Chondrocyte (in vitro differentiated cells): ENCODE measurements at regions not wholly inside any gene's neighbourhood (a gene's known extent, or its start where the extent isn't known, plus 50 kb on each side); places are given as distances from the start of the nearest gene placed in this dataset.

Experiments used
- DNase-seq: peaks from one replicate; pipeline ENCODE4 v3.0.0; 2021; ENCODE audit warnings: mixed read lengths, low spot score
- H3K27ac Mint-ChIP-seq: one replicate; pipeline ENCODE4 v1.8.0; 2021; ENCODE audit warnings: mild to moderate bottlenecking, moderate library complexity, mixed read lengths; ENCODE audit not compliant: unreplicated experiment
- H3K27me3 Mint-ChIP-seq: 2 replicates; pipeline ENCODE4 v1.8.0; 2021; ENCODE audit warnings: low read depth, mixed read lengths
- H3K36me3 Mint-ChIP-seq: 2 replicates; pipeline ENCODE4 v1.8.0; 2021; ENCODE audit warnings: low read depth, mixed read lengths
- H3K4me1 Mint-ChIP-seq: 2 replicates; pipeline ENCODE4 v1.8.0; 2021; ENCODE audit warnings: low read depth, mild to moderate bottlenecking, mixed read lengths
- H3K4me3 Mint-ChIP-seq: one replicate; pipeline ENCODE4 v1.8.0; 2021; ENCODE audit warnings: mild to moderate bottlenecking, moderate library complexity, mixed read lengths; ENCODE audit not compliant: unreplicated experiment
- H3K9me3 Mint-ChIP-seq: 2 replicates; pipeline ENCODE4 v1.8.0; 2021; ENCODE audit warnings: low read depth, mixed read lengths
- CTCF ChIP-seq: fragments of 200-600 bp; sonication (generic); IDR thresholded peaks from 2 replicates; pipeline ENCODE4 v1.5.0; 2021; ENCODE audit warnings: antibody characterized with exemption, mild to moderate bottlenecking, moderate library complexity

GRCh38 chr6:134816780-134817179 lies 133.1 kb downstream of the ALDH8A1 start:
- Mint-ChIP-seq H3K36me3 (no peaks in the 10 kb centered on the region), H3K4me3 (no peak overlapping the region)
- no peak for DNase-seq

GRCh38 chr6:134816300-134816699 lies 133.6 kb downstream of the ALDH8A1 start:
- peaks cover 9% of the 10 kb centered on the region for H3K4me1 Mint-ChIP-seq
- no peaks in the 10 kb centered on the region for H3K9me3 Mint-ChIP-seq
- no peak overlapping the region for H3K4me3 Mint-ChIP-seq
- no peak for TF ChIP-seq CTCF
- H3K36me3 Mint-ChIP-seq: no peaks in the 10 kb centered on the region
- H3K27ac Mint-ChIP-seq: no peak overlapping the region
- H3K27me3 Mint-ChIP-seq: no peaks in the 10 kb centered on the region
- DNase-seq: no peak

More at GRCh38 chr6:134816780-134817179, 133.1 kb downstream of the ALDH8A1 start:
- Mint-ChIP-seq H3K27me3 (no peaks in the 10 kb centered on the region), H3K27ac (no peak overlapping the region), H3K9me3 (no peaks in the 10 kb centered on the region), H3K4me1 (peaks cover 13% of the 10 kb centered on the region)
- no peak for TF ChIP-seq CTCF

GRCh38 chr6:134814076-134814695 lies 135.7 kb downstream of the ALDH8A1 start:
- H3K4me1 Mint-ChIP-seq: peaks cover 21% of the 10 kb centered on the region

GRCh38 chr6:134813146-134813545 lies 136.8 kb downstream of the ALDH8A1 start:
- no peaks in the 10 kb centered on the region for H3K27me3 Mint-ChIP-seq
- no peak for DNase-seq

More at GRCh38 chr6:134814076-134814695, 135.7 kb downstream of the ALDH8A1 start:
- no peak for TF ChIP-seq CTCF
- H3K9me3 Mint-ChIP-seq: peaks cover 3% of the 10 kb centered on the region
- H3K27ac Mint-ChIP-seq: no peak overlapping the region
- H3K27me3 Mint-ChIP-seq: no peaks in the 10 kb centered on the region
- no peaks in the 10 kb centered on the region for H3K36me3 Mint-ChIP-seq
- H3K4me3 Mint-ChIP-seq: no peak overlapping the region
- DNase-seq: no peak

GRCh38 chr6:134810402-134810801 lies 139.5 kb downstream of the ALDH8A1 start:
- no peak for DNase-seq
- TF ChIP-seq CTCF: no peak
- H3K4me1 Mint-ChIP-seq: peaks cover 53% of the 10 kb centered on the region

More at GRCh38 chr6:134813146-134813545, 136.8 kb downstream of the ALDH8A1 start:
- no peaks in the 10 kb centered on the region for H3K36me3 Mint-ChIP-seq
- TF ChIP-seq CTCF: no peak
- no peak overlapping the region for H3K27ac Mint-ChIP-seq
- H3K4me3 Mint-ChIP-seq: no peak overlapping the region
- peaks cover 30% of the 10 kb centered on the region for H3K4me1 Mint-ChIP-seq
- peaks cover 3% of the 10 kb centered on the region for H3K9me3 Mint-ChIP-seq

More at GRCh38 chr6:134810402-134810801, 139.5 kb downstream of the ALDH8A1 start:
- no peaks in the 10 kb centered on the region for H3K36me3 Mint-ChIP-seq
- no peaks in the 10 kb centered on the region for H3K27me3 Mint-ChIP-seq
- H3K27ac Mint-ChIP-seq: no peak overlapping the region
- H3K9me3 Mint-ChIP-seq: peaks cover 3% of the 10 kb centered on the region
- no peak overlapping the region for H3K4me3 Mint-ChIP-seq
